ENCODE measurements at regions not wholly inside any gene's neighbourhood (a gene's known extent, or its start where the extent isn't known, plus 50 kb on each side); places are given as distances from the start of the nearest gene placed in this dataset.

DNA sequence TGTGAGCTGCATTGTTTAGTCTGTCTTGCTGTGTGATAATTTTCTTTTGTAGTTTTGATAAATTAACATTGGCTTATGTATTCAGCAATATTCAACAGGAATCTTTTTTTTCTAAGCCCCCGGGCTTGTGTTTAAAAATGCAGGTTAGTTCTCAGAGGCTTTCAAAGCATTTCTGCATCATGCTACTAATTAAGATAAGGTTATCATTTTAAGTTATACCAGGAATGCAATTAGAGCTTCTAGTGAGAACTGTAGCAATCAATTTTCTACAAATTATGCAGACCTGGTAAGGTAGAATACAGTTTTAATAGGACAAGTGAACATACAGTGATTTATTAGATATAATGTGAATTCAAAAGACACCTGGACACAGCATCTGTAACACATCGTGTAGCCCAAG lies 179.2 kb downstream of the PRL start:
- no peaks in the 10 kb centered on the region for H3K27me3 ChIP-seq (ENCODE audit: insufficient read depth, poor library complexity, severe bottlenecking)
- no peak overlapping the region for H3K27ac ChIP-seq (replicated peaks)
- no peak for DNase-seq (ENCODE audit: low read depth in 1 of 2, low spot score in 1 of 2)
- no peak overlapping the region for H3K4me3 ChIP-seq (replicated peaks; ENCODE audit: insufficient read depth, low read length)
- no peak for TF ChIP-seq GABPA (IDR thresholded peaks at IDR 0.05; ENCODE audit: low read depth)
- TF ChIP-seq, protein P1, sequence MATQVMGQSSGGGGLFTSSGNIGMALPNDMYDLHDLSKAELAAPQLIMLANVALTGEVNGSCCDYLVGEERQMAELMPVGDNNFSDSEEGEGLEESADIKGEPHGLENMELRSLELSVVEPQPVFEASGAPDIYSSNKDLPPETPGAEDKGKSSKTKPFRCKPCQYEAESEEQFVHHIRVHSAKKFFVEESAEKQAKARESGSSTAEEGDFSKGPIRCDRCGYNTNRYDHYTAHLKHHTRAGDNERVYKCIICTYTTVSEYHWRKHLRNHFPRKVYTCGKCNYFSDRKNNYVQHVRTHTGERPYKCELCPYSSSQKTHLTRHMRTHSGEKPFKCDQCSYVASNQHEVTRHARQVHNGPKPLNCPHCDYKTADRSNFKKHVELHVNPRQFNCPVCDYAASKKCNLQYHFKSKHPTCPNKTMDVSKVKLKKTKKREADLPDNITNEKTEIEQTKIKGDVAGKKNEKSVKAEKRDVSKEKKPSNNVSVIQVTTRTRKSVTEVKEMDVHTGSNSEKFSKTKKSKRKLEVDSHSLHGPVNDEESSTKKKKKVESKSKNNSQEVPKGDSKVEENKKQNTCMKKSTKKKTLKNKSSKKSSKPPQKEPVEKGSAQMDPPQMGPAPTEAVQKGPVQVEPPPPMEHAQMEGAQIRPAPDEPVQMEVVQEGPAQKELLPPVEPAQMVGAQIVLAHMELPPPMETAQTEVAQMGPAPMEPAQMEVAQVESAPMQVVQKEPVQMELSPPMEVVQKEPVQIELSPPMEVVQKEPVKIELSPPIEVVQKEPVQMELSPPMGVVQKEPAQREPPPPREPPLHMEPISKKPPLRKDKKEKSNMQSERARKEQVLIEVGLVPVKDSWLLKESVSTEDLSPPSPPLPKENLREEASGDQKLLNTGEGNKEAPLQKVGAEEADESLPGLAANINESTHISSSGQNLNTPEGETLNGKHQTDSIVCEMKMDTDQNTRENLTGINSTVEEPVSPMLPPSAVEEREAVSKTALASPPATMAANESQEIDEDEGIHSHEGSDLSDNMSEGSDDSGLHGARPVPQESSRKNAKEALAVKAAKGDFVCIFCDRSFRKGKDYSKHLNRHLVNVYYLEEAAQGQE (IDR thresholded peaks at IDR 0.05; ENCODE audit: insufficient replicate concordance, low read depth), result no peak
- TF ChIP-seq SPI1 (IDR thresholded peaks at IDR 0.05; ENCODE audit: borderline replicate concordance, low read depth), result no peak
- TF ChIP-seq POLR2AphosphoS5 (IDR thresholded peaks at IDR 0.05; ENCODE audit: low read depth), result no peak
- TF ChIP-seq, protein P2, sequence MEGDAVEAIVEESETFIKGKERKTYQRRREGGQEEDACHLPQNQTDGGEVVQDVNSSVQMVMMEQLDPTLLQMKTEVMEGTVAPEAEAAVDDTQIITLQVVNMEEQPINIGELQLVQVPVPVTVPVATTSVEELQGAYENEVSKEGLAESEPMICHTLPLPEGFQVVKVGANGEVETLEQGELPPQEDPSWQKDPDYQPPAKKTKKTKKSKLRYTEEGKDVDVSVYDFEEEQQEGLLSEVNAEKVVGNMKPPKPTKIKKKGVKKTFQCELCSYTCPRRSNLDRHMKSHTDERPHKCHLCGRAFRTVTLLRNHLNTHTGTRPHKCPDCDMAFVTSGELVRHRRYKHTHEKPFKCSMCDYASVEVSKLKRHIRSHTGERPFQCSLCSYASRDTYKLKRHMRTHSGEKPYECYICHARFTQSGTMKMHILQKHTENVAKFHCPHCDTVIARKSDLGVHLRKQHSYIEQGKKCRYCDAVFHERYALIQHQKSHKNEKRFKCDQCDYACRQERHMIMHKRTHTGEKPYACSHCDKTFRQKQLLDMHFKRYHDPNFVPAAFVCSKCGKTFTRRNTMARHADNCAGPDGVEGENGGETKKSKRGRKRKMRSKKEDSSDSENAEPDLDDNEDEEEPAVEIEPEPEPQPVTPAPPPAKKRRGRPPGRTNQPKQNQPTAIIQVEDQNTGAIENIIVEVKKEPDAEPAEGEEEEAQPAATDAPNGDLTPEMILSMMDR (IDR thresholded peaks at IDR 0.05; ENCODE audit: insufficient read depth, low read length), result no peak

DNA sequence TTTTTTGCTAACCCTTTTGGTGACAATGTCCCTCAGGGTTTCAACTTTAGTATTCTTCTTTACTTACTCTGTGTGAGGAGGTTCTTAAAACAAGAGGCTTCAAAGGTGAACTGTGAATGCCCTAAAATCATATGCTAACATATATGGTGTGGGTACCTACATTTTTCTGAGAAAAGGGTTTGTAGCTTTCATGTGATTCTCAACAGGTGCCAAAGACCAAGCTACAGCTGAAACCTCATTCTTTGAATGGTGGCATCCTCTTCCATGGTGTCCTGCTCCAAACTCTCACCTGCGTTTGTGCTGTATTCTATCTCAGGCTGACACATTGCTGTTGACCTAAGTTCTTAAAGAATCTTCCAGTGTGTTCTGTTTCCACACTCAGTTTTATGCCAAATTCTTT lies 177.3 kb downstream of the PRL start:
- TF ChIP-seq GABPA (IDR thresholded peaks at IDR 0.05; ENCODE audit: low read depth) (no peak), POLR2AphosphoS5 (IDR thresholded peaks at IDR 0.05; ENCODE audit: low read depth) (no peak), SPI1 (IDR thresholded peaks at IDR 0.05; ENCODE audit: borderline replicate concordance, low read depth) (no peak)
- TF ChIP-seq, protein P2 (IDR thresholded peaks at IDR 0.05; ENCODE audit: insufficient read depth, low read length), result no peak
- TF ChIP-seq, protein P1 (IDR thresholded peaks at IDR 0.05; ENCODE audit: insufficient replicate concordance, low read depth), result no peak
- Histone ChIP-seq H3K27me3 (ENCODE audit: insufficient read depth, poor library complexity, severe bottlenecking) (no peaks in the 10 kb centered on the region), H3K27ac (replicated peaks) (no peak overlapping the region), H3K4me3 (replicated peaks; ENCODE audit: insufficient read depth, low read length) (no peak overlapping the region)
- DNase-seq (ENCODE audit: low read depth in 1 of 2, low spot score in 1 of 2), result no peak

DNA sequence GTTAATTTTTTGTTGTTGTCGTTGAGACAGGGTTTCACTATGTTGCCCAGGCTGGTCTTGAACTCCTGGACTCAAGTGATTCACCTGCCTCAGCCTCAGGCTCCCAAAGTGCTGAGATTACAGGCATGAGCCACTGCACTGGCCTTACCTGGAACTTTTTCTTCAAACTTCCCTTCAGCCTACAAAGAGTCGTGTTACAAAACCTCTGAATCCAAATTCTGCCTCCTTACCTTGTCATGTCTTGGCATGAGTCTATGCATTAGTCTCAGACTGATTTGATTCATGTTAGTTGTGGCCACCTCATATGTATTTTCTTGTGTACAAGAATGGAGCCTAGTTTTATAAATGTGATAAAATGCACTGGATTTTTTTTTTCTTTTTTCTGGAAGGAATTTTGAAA lies 172.1 kb downstream of the PRL start:
- TF ChIP-seq POLR2AphosphoS5 (IDR thresholded peaks at IDR 0.05; ENCODE audit: low read depth) (no peak), GABPA (IDR thresholded peaks at IDR 0.05; ENCODE audit: low read depth) (no peak), SPI1 (IDR thresholded peaks at IDR 0.05; ENCODE audit: borderline replicate concordance, low read depth) (no peak)
- TF ChIP-seq, protein P1 (IDR thresholded peaks at IDR 0.05; ENCODE audit: insufficient replicate concordance, low read depth), result no peak
- TF ChIP-seq, protein P2 (IDR thresholded peaks at IDR 0.05; ENCODE audit: insufficient read depth, low read length), result no peak
- DNase-seq (ENCODE audit: low read depth in 1 of 2, low spot score in 1 of 2), result no peak
- H3K4me3 ChIP-seq (replicated peaks; ENCODE audit: insufficient read depth, low read length), result no peak overlapping the region
- no peak overlapping the region for H3K27ac ChIP-seq (replicated peaks)
- no peaks in the 10 kb centered on the region for H3K27me3 ChIP-seq (ENCODE audit: insufficient read depth, poor library complexity, severe bottlenecking)
